GM18505 (cell line): ENCODE measurements at regions not wholly inside any gene's neighbourhood (a gene's known extent, or its start where the extent isn't known, plus 50 kb on each side); places are given as distances from the start of the nearest gene placed in this dataset.

Experiments
- ATAC-seq: cut with Tn5 transposase; IDR thresholded peaks from one replicate; pipeline ENCODE4 v1.9.1; 2021; ENCODE audit not compliant: unreplicated experiment
- POLR2A ChIP-seq: IDR thresholded peaks from 4 replicates; pipeline ENCODE4 v1.6.1; 2011; ENCODE audit warnings: borderline replicate concordance; ENCODE audit not compliant: insufficient read depth, insufficient read length; ENCODE audit errors: extremely low read depth

DNA sequence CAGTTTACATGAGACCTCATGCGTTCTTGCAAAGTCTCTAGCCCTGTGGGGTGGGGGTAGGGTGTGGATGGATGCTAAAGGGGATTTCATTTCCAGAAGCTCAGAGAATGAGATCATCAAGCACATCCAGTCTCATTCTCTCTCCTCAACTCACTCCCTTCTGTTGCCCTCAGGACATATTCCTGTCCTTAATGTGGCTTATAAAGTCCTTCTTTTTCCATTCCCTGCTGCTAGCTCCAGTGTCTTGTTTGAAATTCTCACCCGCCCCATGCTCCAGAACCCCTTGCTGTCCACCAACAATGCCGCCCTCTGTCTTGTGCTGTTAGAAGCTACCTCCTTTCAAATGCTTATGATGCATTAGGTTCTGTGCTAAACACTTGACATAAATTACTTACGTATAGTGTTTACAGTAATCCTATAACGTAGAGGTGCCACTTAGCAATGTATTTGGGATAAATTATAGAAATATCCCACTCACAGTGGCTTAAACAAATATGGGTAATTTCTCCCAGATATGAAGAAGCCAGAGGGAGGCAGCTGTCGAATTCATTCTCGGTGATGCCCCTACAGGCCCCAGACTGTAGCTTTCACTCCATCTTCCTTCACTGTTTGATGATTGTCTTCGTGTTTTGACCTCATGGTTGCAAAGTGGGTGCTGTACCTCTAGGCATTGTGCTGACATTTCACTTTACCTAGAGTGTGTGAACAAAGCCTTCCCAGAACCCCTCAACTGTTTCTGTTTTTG is 273.1 kb upstream of the TBL1XR1 start:
- TF ChIP-seq POLR2A = no peak
- no peak for ATAC-seq

DNA sequence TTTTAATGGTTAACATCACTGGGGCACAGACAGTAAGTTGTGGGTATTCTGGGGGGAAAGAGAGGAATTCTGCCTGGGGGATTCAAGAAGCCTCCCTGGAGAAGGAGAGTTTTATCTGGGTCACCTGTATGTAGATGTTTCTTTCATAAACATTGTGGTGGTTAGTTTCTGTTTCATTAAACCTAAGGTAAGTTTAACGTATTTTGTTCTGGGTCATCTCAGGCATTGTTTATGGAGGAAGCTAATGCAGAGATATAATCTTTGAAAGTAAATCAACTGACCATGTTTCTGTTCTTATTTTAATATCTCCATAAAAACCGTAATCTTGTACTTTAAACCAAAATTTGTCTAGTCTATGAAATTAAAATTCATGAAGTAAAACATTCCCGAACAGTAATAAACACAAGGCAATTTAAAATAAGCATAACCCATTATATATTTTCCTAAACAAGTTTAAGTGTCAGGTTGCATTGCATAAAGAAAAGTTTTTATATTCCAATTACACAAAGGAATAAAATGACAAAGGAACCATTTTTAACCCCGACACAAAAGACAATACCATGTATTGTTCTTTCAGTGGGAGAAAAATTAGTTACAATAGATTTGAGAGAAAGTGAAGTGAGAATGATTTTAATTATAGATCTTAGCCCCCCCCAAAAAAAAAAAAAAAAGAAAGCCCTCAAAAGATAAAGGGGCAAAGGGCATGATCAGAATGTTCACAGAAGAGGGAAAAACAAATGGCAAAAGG is 274.6 kb upstream of the TBL1XR1 start:
- TF ChIP-seq POLR2A = no peak
- ATAC-seq = no peak

DNA sequence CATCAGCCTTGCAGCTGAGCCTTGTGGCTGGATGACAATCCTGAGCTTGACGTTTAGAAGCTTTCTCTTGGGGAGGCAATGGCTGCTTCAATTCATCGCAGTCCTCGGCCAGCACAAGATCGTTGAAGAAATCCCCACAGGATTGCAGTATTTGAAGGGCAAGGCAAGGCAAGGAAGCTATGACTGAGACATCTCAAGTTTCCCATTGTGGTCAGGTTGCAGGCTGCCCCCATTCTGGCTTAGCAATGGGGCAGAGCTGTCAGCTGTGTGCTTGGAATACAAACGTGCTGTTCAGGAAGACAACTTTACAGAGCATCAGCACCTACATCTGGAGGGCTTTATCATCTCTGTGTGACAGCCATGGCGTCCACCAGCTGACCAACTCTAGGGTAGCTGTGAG is 275.9 kb upstream of the TBL1XR1 start:
- no peak for TF ChIP-seq POLR2A
- no peak for ATAC-seq

DNA sequence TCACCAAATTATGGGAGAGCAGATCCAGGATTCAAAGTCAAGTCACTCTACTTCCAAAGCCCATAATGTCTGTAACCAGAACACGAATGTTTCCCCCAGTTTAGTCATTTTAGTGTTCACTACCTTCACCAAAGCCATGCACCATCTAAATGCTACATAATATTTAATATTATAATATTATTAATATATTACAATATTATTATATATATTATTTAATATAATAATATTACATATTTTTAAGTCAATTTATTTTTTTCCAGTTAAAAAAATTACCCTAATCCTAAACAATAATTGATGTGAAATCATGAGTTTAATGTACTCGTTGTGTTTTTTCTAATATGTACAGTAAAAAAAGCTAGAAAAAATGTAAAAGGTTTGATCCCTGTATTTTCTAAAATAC is 276.6 kb upstream of the TBL1XR1 start:
- no peak for TF ChIP-seq POLR2A

DNA sequence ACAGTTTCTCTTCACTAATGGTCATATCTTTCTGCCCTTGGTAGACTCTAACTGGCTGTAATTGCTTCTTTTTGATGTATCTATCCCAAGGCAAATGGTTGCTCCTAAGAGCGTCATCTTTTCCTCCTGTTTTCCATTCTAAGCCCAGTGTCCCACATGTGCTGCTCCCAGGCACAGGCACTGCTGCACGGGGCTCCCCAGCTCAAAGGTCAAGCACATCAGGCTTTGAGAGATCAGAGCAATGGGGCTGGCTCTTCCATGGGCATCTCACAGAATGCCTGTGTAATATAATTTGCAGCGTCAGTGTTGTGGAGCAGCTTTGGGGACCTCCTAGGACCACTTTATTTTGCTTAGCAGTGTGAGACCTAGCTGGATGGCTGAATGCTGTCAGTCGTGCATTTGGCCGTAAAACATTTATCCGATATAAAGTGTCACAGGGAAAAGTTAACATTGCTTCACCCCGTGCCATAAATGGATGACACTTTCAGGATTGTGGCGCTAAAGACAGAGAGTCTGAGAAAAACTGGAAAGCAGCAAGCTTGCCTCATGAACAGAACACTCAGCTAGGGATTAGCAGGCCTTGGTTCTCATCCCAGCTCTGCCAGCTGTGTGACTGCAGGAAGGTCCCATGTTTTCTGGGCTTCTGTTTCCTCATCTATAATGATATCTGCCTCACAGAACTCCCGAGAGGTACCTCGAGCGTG is 277.5 kb upstream of the TBL1XR1 start:
- no peak for TF ChIP-seq POLR2A
- no peak for ATAC-seq

More for the DNA sequence above, 276.6 kb upstream of the TBL1XR1 start:
- no peak for ATAC-seq

DNA sequence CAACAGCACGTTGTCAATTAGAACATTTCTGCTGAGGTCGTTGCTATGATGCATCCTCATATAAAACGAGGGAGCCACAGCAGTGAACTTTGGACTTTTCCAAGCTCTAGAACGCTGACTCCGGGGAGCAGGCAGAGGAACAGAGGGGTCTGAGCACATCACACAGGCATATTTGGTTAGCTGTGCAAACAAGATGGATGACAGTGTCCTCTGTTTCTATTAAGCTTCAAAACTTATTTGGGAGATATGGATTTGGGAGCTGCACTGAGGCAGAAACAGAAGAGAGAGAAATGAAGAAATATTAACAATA is 278.0 kb upstream of the TBL1XR1 start:
- no peak for TF ChIP-seq POLR2A
- ATAC-seq = no peak

DNA sequence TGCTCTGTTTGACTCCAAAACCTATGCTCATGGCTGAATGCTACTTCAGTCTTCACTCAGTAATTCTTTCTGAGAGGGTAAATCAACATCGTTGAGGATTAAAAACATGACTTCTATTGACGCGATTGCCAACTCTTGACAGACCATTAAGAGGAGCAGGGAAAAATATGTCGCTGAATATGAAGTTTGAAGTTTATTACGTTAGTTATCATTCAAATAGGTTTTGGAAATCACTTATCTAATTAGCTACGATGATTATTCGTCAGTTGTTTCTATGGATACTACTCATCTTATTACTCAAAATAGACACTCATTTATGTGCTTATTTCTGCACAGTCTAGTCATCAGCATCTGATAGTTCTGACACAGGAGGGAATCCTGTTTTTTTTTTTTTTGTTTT is 279.2 kb upstream of the TBL1XR1 start:
- no peak for TF ChIP-seq POLR2A
- ATAC-seq = no peak

DNA sequence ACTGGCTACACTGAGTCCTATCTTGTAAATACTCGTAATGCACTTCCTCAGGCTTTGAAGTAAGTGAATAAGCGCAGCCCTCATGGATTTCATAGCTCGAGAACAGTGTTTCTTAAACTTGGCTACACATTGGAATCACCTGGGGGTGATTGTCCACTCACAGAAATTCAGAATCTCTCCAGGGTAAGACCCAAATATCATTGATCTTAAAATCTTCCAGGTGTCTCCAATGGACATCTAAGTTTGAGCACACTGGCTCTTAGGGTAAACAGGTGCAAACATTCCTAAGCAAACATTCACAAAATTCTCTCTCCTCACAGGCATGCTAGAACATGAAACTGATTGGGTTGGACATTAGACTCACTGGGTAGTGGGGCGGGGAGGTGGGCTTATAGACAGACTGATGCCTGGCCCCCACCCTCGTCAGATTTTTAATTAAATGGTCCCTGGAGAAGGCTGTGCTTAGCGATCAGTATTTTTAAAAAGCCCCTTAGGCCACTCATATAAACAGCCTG is 279.7 kb upstream of the TBL1XR1 start:
- TF ChIP-seq POLR2A = no peak
- ATAC-seq = no peak

DNA sequence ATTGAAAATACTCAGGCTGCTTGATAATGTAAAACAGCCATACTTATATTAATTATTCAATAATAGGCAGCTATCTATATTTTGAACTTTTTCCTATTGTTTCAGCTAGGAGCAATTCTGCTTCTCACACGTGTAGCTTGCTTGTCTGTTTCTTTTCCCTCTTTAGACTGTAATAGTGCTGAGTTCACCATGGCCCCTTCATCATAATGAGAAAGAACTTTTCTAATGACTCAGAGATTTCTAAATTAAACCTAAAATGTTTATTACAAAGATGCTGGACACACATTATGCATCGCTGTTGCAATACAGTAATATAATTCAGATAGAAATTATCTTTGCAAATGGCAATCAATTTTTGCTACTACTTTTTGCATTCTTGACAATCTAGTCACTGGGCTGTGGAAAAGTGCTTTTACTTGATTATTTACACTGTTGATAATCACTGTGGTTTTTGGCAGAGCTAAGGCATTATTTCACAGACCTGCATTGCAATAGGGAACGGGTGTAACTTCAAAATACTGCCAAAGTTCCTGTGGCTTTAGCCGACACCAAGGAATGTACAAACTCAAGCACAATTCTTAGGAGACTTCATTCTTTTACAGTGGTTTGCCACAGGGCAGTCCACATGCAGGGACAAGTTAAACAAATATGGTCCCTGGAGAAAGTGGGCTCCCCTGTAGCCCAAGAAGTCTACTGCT is 281.0 kb upstream of the TBL1XR1 start:
- no peak for ATAC-seq
- no peak for TF ChIP-seq POLR2A

DNA sequence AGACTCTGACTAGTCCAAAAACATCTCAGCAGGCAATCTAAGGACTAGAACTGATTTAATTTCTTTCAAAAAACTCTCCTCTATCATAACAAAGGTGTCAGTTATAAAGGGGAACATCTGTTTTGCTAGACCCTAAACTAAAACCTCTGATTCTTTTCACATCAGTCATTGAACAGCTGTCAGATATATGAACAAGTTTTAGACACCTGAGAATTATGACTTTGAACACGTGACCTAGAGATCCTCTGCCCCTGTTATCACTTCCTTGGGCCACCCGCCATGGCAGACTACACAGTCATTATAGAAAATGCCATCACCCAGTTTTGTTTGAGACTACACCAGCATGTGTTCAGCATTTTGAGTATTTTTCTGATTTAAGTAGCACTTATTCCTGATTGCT is 282.3 kb upstream of the TBL1XR1 start:
- no peak for TF ChIP-seq POLR2A

DNA sequence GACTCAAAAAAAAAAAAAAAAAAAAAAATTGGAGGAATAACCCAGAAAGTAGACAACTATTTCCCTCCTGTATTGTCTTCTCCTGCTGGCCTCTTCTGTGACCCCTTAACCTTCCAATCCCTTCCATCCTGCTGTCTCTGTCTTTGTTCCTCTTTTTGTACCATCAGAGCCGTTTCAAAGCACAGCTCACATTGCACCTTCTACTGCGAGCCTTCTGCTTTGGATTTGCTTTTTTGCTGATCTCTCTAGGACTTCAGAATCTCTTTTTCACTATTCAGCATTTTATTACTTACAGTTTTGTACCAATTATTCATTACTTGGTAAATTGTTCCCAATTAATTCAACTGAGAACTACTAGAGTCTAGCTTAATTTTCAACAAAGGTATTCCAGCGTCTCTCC is 284.0 kb upstream of the TBL1XR1 start:
- ATAC-seq = no peak
- TF ChIP-seq POLR2A = no peak

More for the DNA sequence above, 282.3 kb upstream of the TBL1XR1 start:
- ATAC-seq = no peak

DNA sequence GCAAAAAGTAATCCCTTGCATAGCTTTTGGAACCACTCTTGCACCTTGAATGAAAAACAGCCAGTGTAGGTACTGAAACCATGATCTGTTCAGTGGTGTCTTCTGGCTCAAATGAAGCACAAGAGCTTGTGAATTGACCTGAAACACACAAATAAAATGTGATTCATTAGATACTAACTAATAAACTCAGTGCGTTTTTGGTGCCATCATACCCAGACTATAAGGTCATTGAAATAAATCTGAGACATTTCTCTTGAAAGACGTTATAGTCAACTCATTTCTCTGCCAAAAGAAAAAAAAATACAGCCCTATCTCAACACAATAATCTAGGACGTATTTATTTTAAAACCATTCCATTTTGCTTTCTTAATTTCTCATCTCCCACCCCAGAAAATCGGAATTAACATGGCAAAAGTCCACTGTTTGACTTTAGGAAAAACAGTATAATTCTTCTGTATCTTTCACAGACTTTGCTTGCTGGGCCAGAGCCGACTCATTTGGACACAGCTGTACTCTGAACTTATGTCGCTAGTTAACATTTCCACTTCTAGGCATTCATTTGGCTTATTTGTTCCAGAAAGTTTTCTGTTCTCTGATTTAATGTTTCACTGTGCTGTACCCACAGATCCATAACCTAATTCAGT is 284.9 kb upstream of the TBL1XR1 start:
- ATAC-seq = no peak
- no peak for TF ChIP-seq POLR2A
